Endodermal cell (in vitro differentiated cells): ENCODE measurements at regions not wholly inside any gene's neighbourhood (a gene's known extent, or its start where the extent isn't known, plus 50 kb on each side); places are given as distances from the start of the nearest gene placed in this dataset.

Experiments used
- DNase-seq: peaks from one replicate; pipeline ENCODE4 v3.0.0-alpha.2; 2017
- H3K27ac ChIP-seq: 2 replicates; pipeline ENCODE4 v1.5.1; 2013; ENCODE audit warnings: mild to moderate bottlenecking, low read depth, low read length, moderate library complexity
- H3K27me3 ChIP-seq: 2 replicates; pipeline ENCODE4 v1.6.1; 2013; ENCODE audit warnings: mild to moderate bottlenecking, low read length, moderate library complexity; ENCODE audit not compliant: insufficient read depth, control insufficient read depth, poor library complexity, severe bottlenecking
- H3K36me3 ChIP-seq: 2 replicates; pipeline ENCODE4 v1.7.0; 2013; ENCODE audit warnings: mild to moderate bottlenecking, low read length, moderate library complexity; ENCODE audit not compliant: control insufficient read depth, insufficient read depth
- H3K4me1 ChIP-seq: one replicate; pipeline ENCODE4 v1.7.0; 2013; ENCODE audit warnings: low read length; ENCODE audit not compliant: control insufficient read depth, insufficient read depth
- H3K4me3 ChIP-seq: 2 replicates; pipeline ENCODE4 v1.5.1; 2013; ENCODE audit warnings: mild to moderate bottlenecking, low read length, moderate library complexity
- H3K9ac ChIP-seq: 2 replicates; pipeline ENCODE4 v1.6.1; 2013; ENCODE audit warnings: mild to moderate bottlenecking, low read length, moderate library complexity; ENCODE audit not compliant: poor library complexity, severe bottlenecking; ENCODE audit errors: extremely low read depth
- H3K9me3 ChIP-seq: 2 replicates; pipeline ENCODE4 v1.6.1; 2013; ENCODE audit warnings: mild to moderate bottlenecking, low read length, moderate library complexity; ENCODE audit not compliant: control insufficient read depth
- H3K27ac Mint-ChIP-seq: 2 replicates; pipeline ENCODE4 v1.8.0; 2020; ENCODE audit warnings: mixed read lengths
- H3K27me3 Mint-ChIP-seq: 2 replicates; pipeline ENCODE4 v1.8.0; 2021; ENCODE audit warnings: mild to moderate bottlenecking, mixed read lengths; ENCODE audit not compliant: insufficient read depth
- H3K36me3 Mint-ChIP-seq: 2 replicates; pipeline ENCODE4 v1.8.0; 2020; ENCODE audit warnings: low read depth, mixed read lengths
- H3K4me1 Mint-ChIP-seq: 2 replicates; pipeline ENCODE4 v1.8.0; 2020; ENCODE audit warnings: mixed read lengths
- H3K4me3 Mint-ChIP-seq: 2 replicates; pipeline ENCODE4 v1.8.0; 2020; ENCODE audit warnings: mild to moderate bottlenecking, moderate library complexity, mixed read lengths
- H3K9me3 Mint-ChIP-seq: 2 replicates; pipeline ENCODE4 v1.8.0; 2020; ENCODE audit warnings: mild to moderate bottlenecking, mixed read lengths
- WGBS, 2 experiments: methylation state at CpG; one replicate each; pipeline versions ENCODE4 v1.1.5 to v1.1.7; 2013; ENCODE audit warnings: missing lambda C conversion rate in 2 of 2, mixed read lengths in 1 of 2; ENCODE audit not compliant: insufficient coverage in 1 of 2, insufficient read length in 1 of 2; 5-methylcytosine and 5-hydroxymethylcytosine counted together
- TF ChIP-seq, protein P1 (sequence below): fragments of 200-600 bp; sonication (generic); conservative IDR thresholded peaks from 2 replicates; pipeline ENCODE4 v1.5.0; 2021; ENCODE audit warnings: antibody characterized with exemption, mild to moderate bottlenecking

GRCh38 chr4:155604718-155605626 lies 61.7 kb upstream of the GUCY1A1 start:
- no peaks in the 10 kb centered on the region for H3K36me3 ChIP-seq
- H3K27ac ChIP-seq, result no peak overlapping the region
- no peaks in the 10 kb centered on the region for H3K9me3 Mint-ChIP-seq
- H3K4me3 ChIP-seq, result no peak overlapping the region
- no peak overlapping the region for H3K4me3 Mint-ChIP-seq
- H3K27me3 ChIP-seq, result no peaks in the 10 kb centered on the region
- no peaks in the 10 kb centered on the region for H3K4me1 ChIP-seq
- no peak overlapping the region for H3K27ac Mint-ChIP-seq
- 92% methylated on average over 4 of the region's 4 CpGs; no CpG with 5 or more reads in 1 of the 2 experiments for WGBS, 2 experiments
- H3K36me3 Mint-ChIP-seq, result no peaks in the 10 kb centered on the region
- H3K4me1 Mint-ChIP-seq, result peaks cover 4% of the 10 kb centered on the region
- TF ChIP-seq, protein P1, sequence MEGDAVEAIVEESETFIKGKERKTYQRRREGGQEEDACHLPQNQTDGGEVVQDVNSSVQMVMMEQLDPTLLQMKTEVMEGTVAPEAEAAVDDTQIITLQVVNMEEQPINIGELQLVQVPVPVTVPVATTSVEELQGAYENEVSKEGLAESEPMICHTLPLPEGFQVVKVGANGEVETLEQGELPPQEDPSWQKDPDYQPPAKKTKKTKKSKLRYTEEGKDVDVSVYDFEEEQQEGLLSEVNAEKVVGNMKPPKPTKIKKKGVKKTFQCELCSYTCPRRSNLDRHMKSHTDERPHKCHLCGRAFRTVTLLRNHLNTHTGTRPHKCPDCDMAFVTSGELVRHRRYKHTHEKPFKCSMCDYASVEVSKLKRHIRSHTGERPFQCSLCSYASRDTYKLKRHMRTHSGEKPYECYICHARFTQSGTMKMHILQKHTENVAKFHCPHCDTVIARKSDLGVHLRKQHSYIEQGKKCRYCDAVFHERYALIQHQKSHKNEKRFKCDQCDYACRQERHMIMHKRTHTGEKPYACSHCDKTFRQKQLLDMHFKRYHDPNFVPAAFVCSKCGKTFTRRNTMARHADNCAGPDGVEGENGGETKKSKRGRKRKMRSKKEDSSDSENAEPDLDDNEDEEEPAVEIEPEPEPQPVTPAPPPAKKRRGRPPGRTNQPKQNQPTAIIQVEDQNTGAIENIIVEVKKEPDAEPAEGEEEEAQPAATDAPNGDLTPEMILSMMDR, result no peak
- H3K27me3 Mint-ChIP-seq, result no peaks in the 10 kb centered on the region
- no peaks in the 10 kb centered on the region for H3K9me3 ChIP-seq
- no peak overlapping the region for H3K9ac ChIP-seq
- DNase-seq, result no peak

DNA sequence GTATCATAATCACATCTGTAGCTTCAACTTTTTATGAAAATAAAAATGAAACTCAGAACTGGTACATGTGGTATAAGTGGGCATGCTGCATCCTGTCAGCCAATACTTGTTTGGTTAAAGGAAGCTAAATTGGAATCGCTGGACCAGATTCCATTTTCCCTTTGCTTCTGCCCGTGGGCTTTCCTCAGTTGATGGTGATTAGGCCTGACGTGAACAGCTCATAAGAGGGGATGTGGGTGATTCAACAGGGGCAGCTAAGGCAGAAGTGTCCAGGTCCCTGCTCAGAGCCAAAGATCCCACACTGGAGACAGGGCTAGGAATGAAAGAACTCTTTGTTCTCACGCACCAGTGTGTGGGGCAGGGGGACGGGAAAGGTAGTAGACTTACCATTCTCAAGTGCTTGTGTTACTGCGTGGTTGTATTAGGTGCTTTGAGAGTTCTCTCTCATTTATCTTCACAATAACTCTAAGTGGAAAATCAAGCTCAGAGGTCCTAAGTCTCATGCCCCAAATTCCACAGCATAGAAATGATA lies 63.2 kb upstream of the GUCY1A1 start:
- no peak for DNase-seq
- no peaks in the 10 kb centered on the region for H3K36me3 Mint-ChIP-seq
- H3K27ac Mint-ChIP-seq, result no peak overlapping the region
- Histone ChIP-seq H3K9ac (no peak overlapping the region), H3K36me3 (no peaks in the 10 kb centered on the region), H3K9me3 (no peaks in the 10 kb centered on the region), H3K27me3 (no peaks in the 10 kb centered on the region), H3K4me3 (no peak overlapping the region), H3K4me1 (no peaks in the 10 kb centered on the region), H3K27ac (no peak overlapping the region)
- H3K9me3 Mint-ChIP-seq, result no peaks in the 10 kb centered on the region
- TF ChIP-seq, protein P1, result no peak
- H3K27me3 Mint-ChIP-seq, result peaks cover 8% of the 10 kb centered on the region
- WGBS, 2 experiments, result 92 to 100% methylated on average over 4 to 6 of the region's 6 CpGs
- H3K4me1 Mint-ChIP-seq, result peaks cover 4% of the 10 kb centered on the region
- no peak overlapping the region for H3K4me3 Mint-ChIP-seq

- TF ChIP-seq, protein P1, result no peak
Measured at GRCh38 chr4:155602351-155603140, 64.1 kb upstream of the GUCY1A1 start.

More at GRCh38 chr4:155602351-155603140, 64.1 kb upstream of the GUCY1A1 start:
- Histone ChIP-seq H3K9me3 (no peaks in the 10 kb centered on the region), H3K27ac (no peak overlapping the region), H3K9ac (no peak overlapping the region), H3K4me3 (no peak overlapping the region), H3K27me3 (no peaks in the 10 kb centered on the region), H3K4me1 (no peaks in the 10 kb centered on the region), H3K36me3 (no peaks in the 10 kb centered on the region)
- Mint-ChIP-seq H3K27me3 (peaks cover 11% of the 10 kb centered on the region), H3K4me1 (peaks cover 4% of the 10 kb centered on the region), H3K36me3 (no peaks in the 10 kb centered on the region), H3K27ac (no peak overlapping the region), H3K4me3 (no peak overlapping the region), H3K9me3 (no peaks in the 10 kb centered on the region)
- WGBS, 2 experiments, result 100% methylated on average over 3 of the region's 3 CpGs; no CpG with 5 or more reads in 1 of the 2 experiments
- no peak for DNase-seq
